A549 (cell line): ENCODE measurements at regions not wholly inside any gene's neighbourhood (a gene's known extent, or its start where the extent isn't known, plus 50 kb on each side); places are given as distances from the start of the nearest gene placed in this dataset.

Source experiments
- ATAC-seq, 2 experiments: fragments of 200-7000 bp in 1 of 2; fragments of >200 bp in 1 of 2; cut with Nextera tagmentation in 1 of 2; cut with Tn5 transposase in 1 of 2; 3 replicates each; pipeline versions ENCODE4 v1.8.0 to v1.9.1; 2018 to 2020; ENCODE audit warnings: mild to moderate bottlenecking in 1 of 2, moderate library complexity in 1 of 2
- CTCF ChIA-PET: fragments of 300-600 bp; sonication (Branson Sonifier 250); formaldehyde crosslinking; extraction: SDS; loops from one replicate; lab custom pipeline; 2021; ENCODE audit warnings: antibody characterized with exemption, inconsistent platforms; lab: Yijun Ruan, JAX
- POLR2A ChIA-PET: fragments of 350-600 bp; formaldehyde crosslinking; extraction: SDS; loops from one replicate; lab custom pipeline; 2021; ENCODE audit warnings: antibody characterized with exemption, inconsistent platforms; lab: Yijun Ruan, JAX
- DNase-seq, 2 experiments: peaks; one replicate each; pipeline versions ENCODE4 v3.0.0 to v3.0.0-alpha.2; 2011 to 2016; ENCODE audit warnings: low read depth in 1 of 2, low spot score in 1 of 2
- FAIRE-seq: peaks from 2 replicates; lab custom pipeline; 2011; peaks lifted over from hg19 to GRCh38; lab: Jason Lieb, UNC
- H3K27ac ChIP-seq, 2 experiments: fragments of >200 bp; sonication (Bioruptor Twin); formaldehyde crosslinking; 3 replicates each; pipeline ENCODE4 v1.5.1; 2016 to 2017
- H3K4me1 ChIP-seq: fragments of >200 bp; sonication (Bioruptor Twin); formaldehyde crosslinking; 3 replicates; pipeline ENCODE4 v1.6.1; 2016
- H3K4me2 ChIP-seq: fragments of >200 bp; sonication (Bioruptor Twin); formaldehyde crosslinking; 3 replicates; pipeline ENCODE4 v1.6.1; 2016
- H3K4me3 ChIP-seq: fragments of >200 bp; sonication (Bioruptor Twin); formaldehyde crosslinking; 3 replicates; pipeline ENCODE4 v1.5.1; 2016
- H3K9me3 ChIP-seq: fragments of >200 bp; sonication (Bioruptor Twin); formaldehyde crosslinking; 3 replicates; pipeline ENCODE4 v1.6.1; 2016
- CBX2 ChIP-seq: fragments of 200-600 bp; sonication (generic); IDR thresholded peaks from 2 replicates; pipeline ENCODE4 v1.6.1; 2016; ENCODE audit warnings: low read depth, mild to moderate bottlenecking, borderline replicate concordance
- E2F6 ChIP-seq: IDR thresholded peaks from 2 replicates; pipeline ENCODE4 v1.6.1; 2012; ENCODE audit warnings: low read depth, borderline replicate concordance
- EHF ChIP-seq: fragments of 250-450 bp; sonication (Bioruptor Pico); IDR thresholded peaks from 2 replicates; pipeline ENCODE4 v1.5.0; 2020; ENCODE audit warnings: mild to moderate bottlenecking
- EP300 ChIP-seq, 2 experiments: fragments of >200 bp; sonication (Bioruptor Twin); formaldehyde crosslinking; IDR thresholded peaks; 2 replicates in 1 of 2; 3 replicates in 1 of 2; pipeline ENCODE4 v1.6.1; 2016 to 2017
- FOXS1 ChIP-seq: fragments of 250-450 bp; sonication (Bioruptor Pico); IDR thresholded peaks from 2 replicates; pipeline ENCODE4 v1.5.0; 2020; ENCODE audit warnings: mild to moderate bottlenecking, moderate library complexity
- JUNB ChIP-seq: fragments of >200 bp; sonication (Bioruptor Twin); formaldehyde crosslinking; IDR thresholded peaks from 2 replicates; pipeline ENCODE4 v1.6.1; 2016
- MYC ChIP-seq: IDR thresholded peaks from 2 replicates; pipeline ENCODE4 v1.6.1; 2012; ENCODE audit warnings: mild to moderate bottlenecking, inconsistent platforms, low read length, improper control_type of control experiment, borderline replicate concordance
- NR3C1 ChIP-seq: fragments of >200 bp; sonication (Bioruptor Twin); formaldehyde crosslinking; IDR thresholded peaks from 3 replicates; pipeline ENCODE4 v1.6.1; 2017
- PHF8 ChIP-seq: fragments of 200-600 bp; sonication (generic); IDR thresholded peaks from 2 replicates; pipeline ENCODE4 v1.6.1; 2016; ENCODE audit warnings: low read depth, mild to moderate bottlenecking, antibody characterized with exemption, moderate library complexity, borderline replicate concordance
- POLR2A ChIP-seq: IDR thresholded peaks from 2 replicates; pipeline ENCODE4 v1.6.1; 2012; ENCODE audit warnings: mild to moderate bottlenecking, low read length
- RAD21 ChIP-seq, 2 experiments: fragments of >200 bp in 1 of 2; sonication (Bioruptor Twin) in 1 of 2; formaldehyde crosslinking in 1 of 2; IDR thresholded peaks in 1 of 2; conservative IDR thresholded peaks in 1 of 2; 2 replicates in 1 of 2; 3 replicates in 1 of 2; pipeline ENCODE4 v1.6.1; 2012 to 2018; ENCODE audit warnings: inconsistent platforms in 1 of 2
- RARB ChIP-seq: fragments of 250-450 bp; sonication (Bioruptor Pico); IDR thresholded peaks from 2 replicates; pipeline ENCODE4 v1.8.0; 2021; ENCODE audit warnings: mild to moderate bottlenecking, moderate library complexity
- RCOR1 ChIP-seq: fragments of 150-350 bp; IDR thresholded peaks from 2 replicates; pipeline ENCODE4 v1.6.1; 2014; ENCODE audit warnings: antibody characterized with exemption, low read length, low read depth
- RFX5 ChIP-seq: fragments of 450-650 bp; IDR thresholded peaks from 2 replicates; pipeline ENCODE4 v1.7.1; 2014; ENCODE audit warnings: antibody characterized with exemption, mild to moderate bottlenecking, moderate library complexity
- RNF2 ChIP-seq: fragments of 200-600 bp; sonication (generic); IDR thresholded peaks from 2 replicates; pipeline ENCODE4 v1.6.1; 2016; ENCODE audit warnings: low read depth, mild to moderate bottlenecking, antibody characterized with exemption, moderate library complexity, borderline replicate concordance
- SMC3 ChIP-seq: fragments of >200 bp; sonication (Bioruptor Twin); formaldehyde crosslinking; IDR thresholded peaks from 3 replicates; pipeline ENCODE4 v1.6.1; 2018; ENCODE audit warnings: inconsistent platforms
- SREBF2 ChIP-seq: fragments of 450-650 bp; IDR thresholded peaks from 2 replicates; pipeline ENCODE4 v1.6.1; 2014; ENCODE audit warnings: mild to moderate bottlenecking, moderate library complexity
- TFCP2L1 ChIP-seq: fragments of 250-450 bp; sonication (Bioruptor Pico); IDR thresholded peaks from 2 replicates; pipeline ENCODE4 v1.5.0; 2021; ENCODE audit warnings: mild to moderate bottlenecking
- ZC3H11A ChIP-seq: fragments of 450-650 bp; IDR thresholded peaks from 2 replicates; pipeline ENCODE4 v1.6.1; 2014; ENCODE audit warnings: antibody characterized with exemption, mild to moderate bottlenecking
- ZNF302 ChIP-seq: fragments of 250-450 bp; sonication (Bioruptor Pico); IDR thresholded peaks from 2 replicates; pipeline ENCODE4 v1.9.0; 2021; ENCODE audit warnings: inconsistent platforms, mild to moderate bottlenecking, moderate library complexity
- WGBS: methylation state at CpG from one replicate; pipeline ENCODE4 v1.1.6; 2017; ENCODE audit errors: missing lambda C conversion rate; 5-methylcytosine and 5-hydroxymethylcytosine counted together
- TF ChIP-seq, protein P1 (sequence below): fragments of 450-650 bp; IDR thresholded peaks from 2 replicates; pipeline ENCODE4 v1.6.1; 2014; ENCODE audit warnings: antibody characterized with exemption
- TF ChIP-seq, protein P2 (sequence below): fragments of >200 bp; sonication (Bioruptor Twin); formaldehyde crosslinking; IDR thresholded peaks from 3 replicates; pipeline ENCODE4 v1.6.1; 2016
- TF ChIP-seq, protein P3 (sequence below): fragments of >200 bp; sonication (Bioruptor Twin); formaldehyde crosslinking; IDR thresholded peaks from 3 replicates; pipeline ENCODE4 v1.5.1; 2016

DNA sequence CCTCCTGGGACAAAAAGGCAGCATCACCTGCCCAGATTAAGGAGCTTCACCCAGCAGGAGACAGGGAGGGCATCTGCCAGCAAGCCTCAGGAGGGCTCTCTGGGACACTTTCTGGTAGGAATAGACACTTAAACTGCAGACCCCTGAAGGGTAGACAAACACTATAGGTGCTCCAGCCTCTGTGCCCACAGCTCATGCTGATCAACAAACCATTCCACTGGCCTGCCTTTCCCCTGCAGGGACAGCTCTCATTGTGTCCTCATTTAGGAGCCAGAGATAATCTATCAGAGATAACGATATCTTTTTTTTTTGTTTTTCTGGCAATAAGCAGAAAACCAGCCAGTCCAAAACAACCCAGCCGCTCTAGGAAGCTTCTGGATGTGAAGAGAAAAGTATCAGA lies 251.8 kb upstream of the CCDC196 start:
- no peak for TF ChIP-seq MYC
- TF ChIP-seq SREBF2: no peak
- no peak overlapping the region for H3K27ac ChIP-seq
- WGBS: 10% methylated on average over 2 of the region's 2 CpGs
- FAIRE-seq (no peak), ATAC-seq (no peak), DNase-seq (no peak)
- H3K9me3 ChIP-seq: no peaks in the 10 kb centered on the region
- H3K4me3 ChIP-seq: no peak overlapping the region
- H3K4me1 ChIP-seq: no peaks in the 10 kb centered on the region
- ChIA-PET POLR2A (no interaction called here), CTCF (interaction anchor here (1.6 kb wide), 1 partner anchor 10 kb away, joined by 5 read pairs; no protein-coding TSS in a partner anchor)
- no peak overlapping the region for H3K4me2 ChIP-seq

GRCh38 chr14:66237741-66238140 lies 248.4 kb upstream of the CCDC196 start:
- H3K4me2 ChIP-seq: no peak overlapping the region
- no peak overlapping the region for H3K27ac ChIP-seq
- FAIRE-seq (no peak), ATAC-seq (no peak), DNase-seq (no peak)
- POLR2A ChIA-PET: no interaction called here
- 20% methylated on average over 4 of the region's 4 CpGs for WGBS
- H3K9me3 ChIP-seq: no peaks in the 10 kb centered on the region
- H3K4me1 ChIP-seq: no peaks in the 10 kb centered on the region
- no peak overlapping the region for H3K4me3 ChIP-seq
- no peak for TF ChIP-seq JUNB
- no peak for TF ChIP-seq RNF2
- TF ChIP-seq, protein P1, sequence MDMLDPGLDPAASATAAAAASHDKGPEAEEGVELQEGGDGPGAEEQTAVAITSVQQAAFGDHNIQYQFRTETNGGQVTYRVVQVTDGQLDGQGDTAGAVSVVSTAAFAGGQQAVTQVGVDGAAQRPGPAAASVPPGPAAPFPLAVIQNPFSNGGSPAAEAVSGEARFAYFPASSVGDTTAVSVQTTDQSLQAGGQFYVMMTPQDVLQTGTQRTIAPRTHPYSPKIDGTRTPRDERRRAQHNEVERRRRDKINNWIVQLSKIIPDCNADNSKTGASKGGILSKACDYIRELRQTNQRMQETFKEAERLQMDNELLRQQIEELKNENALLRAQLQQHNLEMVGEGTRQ: no peak
- TF ChIP-seq RARB (CRISPR knock-in tag): no peak
- TF ChIP-seq ZC3H11A: no peak
- no peak for TF ChIP-seq RFX5
- TF ChIP-seq RCOR1: no peak
- no peak for TF ChIP-seq ZNF302 (CRISPR knock-in tag)
- no peak for TF ChIP-seq EP300 (IDR thresholded peaks at IDR 0.05)
- no peak for TF ChIP-seq FOXS1 (CRISPR knock-in tag)
- no peak for TF ChIP-seq NR3C1
- no peak for TF ChIP-seq EHF (CRISPR knock-in tag)
- TF ChIP-seq POLR2A: no peak
- TF ChIP-seq E2F6: no peak
- no peak for TF ChIP-seq CBX2
- TF ChIP-seq PHF8: no peak
- TF ChIP-seq, protein P2, sequence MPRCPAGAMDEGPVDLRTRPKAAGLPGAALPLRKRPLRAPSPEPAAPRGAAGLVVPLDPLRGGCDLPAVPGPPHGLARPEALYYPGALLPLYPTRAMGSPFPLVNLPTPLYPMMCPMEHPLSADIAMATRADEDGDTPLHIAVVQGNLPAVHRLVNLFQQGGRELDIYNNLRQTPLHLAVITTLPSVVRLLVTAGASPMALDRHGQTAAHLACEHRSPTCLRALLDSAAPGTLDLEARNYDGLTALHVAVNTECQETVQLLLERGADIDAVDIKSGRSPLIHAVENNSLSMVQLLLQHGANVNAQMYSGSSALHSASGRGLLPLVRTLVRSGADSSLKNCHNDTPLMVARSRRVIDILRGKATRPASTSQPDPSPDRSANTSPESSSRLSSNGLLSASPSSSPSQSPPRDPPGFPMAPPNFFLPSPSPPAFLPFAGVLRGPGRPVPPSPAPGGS: no peak
- CTCF ChIA-PET: interaction anchor here (1.1 to 1.4 kb wide), 2 partner anchors 10 to 123 kb away, joined by 3 read pairs; no protein-coding TSS in a partner anchor

GRCh38 chr14:66238969-66239368 lies 247.2 kb upstream of the CCDC196 start:
- Histone ChIP-seq H3K9me3 (no peaks in the 10 kb centered on the region), H3K4me1 (no peaks in the 10 kb centered on the region), H3K27ac (no peak overlapping the region), H3K4me3 (no peak overlapping the region), H3K4me2 (no peak overlapping the region)
- 0% methylated on average over 1 of the region's 1 CpG for WGBS
- POLR2A ChIA-PET: no interaction called here
- TF ChIP-seq TFCP2L1 (CRISPR knock-in tag) (no peak), SMC3 (no peak), RAD21 (conservative IDR thresholded peaks at IDR 0.05 in 1 of 2, IDR thresholded peaks at IDR 0.05 in 1 of 2) (no peak)
- TF ChIP-seq, protein P3, sequence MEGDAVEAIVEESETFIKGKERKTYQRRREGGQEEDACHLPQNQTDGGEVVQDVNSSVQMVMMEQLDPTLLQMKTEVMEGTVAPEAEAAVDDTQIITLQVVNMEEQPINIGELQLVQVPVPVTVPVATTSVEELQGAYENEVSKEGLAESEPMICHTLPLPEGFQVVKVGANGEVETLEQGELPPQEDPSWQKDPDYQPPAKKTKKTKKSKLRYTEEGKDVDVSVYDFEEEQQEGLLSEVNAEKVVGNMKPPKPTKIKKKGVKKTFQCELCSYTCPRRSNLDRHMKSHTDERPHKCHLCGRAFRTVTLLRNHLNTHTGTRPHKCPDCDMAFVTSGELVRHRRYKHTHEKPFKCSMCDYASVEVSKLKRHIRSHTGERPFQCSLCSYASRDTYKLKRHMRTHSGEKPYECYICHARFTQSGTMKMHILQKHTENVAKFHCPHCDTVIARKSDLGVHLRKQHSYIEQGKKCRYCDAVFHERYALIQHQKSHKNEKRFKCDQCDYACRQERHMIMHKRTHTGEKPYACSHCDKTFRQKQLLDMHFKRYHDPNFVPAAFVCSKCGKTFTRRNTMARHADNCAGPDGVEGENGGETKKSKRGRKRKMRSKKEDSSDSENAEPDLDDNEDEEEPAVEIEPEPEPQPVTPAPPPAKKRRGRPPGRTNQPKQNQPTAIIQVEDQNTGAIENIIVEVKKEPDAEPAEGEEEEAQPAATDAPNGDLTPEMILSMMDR: no peak
- FAIRE-seq (no peak), ATAC-seq (no peak), DNase-seq (no peak)
- CTCF ChIA-PET: interaction anchor here (0.6 to 1.4 kb wide), 4 partner anchors 11 to 1177 kb away, joined by 3 to 4 read pairs (median 3); no protein-coding TSS in a partner anchor
